ENCODE measurements at regions not wholly inside any gene's neighbourhood (a gene's known extent, or its start where the extent isn't known, plus 50 kb on each side); places are given as distances from the start of the nearest gene placed in this dataset.

DNA sequence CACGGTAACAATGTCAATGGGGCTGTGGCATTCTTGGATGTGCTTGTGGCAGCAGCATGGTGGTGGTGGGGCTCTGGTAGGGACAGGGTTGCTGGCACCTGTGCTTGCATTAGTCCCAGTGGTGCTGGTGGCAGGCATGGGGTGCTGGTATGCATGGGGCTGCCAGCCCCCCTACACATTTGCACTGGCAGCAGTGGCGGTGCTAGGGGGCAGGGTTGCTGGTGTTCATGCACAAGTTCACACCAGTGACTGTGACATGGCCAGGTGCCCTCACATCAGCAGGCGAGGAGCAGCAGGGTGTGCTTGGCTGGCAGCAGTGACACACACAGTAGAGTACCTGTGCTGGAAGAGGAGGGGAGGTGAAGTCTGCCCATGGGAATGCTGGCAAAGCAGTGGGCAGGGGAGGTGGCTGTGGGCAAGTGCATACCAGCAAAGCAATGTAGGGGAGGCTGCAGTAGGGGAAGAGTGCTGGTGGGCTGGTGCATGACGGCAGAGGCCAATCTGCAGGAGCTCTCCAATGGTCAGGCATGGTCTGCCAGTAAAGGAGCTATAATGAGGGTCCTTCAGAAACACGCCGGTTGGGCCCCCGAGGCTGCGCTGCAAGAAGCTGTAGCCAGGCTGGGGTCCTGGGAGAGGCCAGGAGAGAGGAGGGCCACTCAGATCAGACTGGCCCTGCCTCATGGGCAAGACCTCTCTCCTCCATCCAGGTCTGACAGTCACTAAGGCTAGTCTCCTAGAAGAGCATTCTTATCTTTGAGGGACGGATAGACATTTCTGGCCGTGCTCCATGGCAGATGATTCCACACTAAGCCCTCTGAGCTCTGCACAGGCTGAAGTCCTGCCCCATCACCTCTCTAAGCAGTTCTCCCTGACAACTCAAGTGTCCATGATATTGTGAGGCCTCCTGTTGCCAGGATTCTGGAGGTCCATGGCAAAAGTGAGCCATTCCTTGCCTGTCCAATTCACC, 406.4 kb downstream of the SEMA3D start:
- Histone ChIP-seq H3K4me1 (no peaks in the 10 kb centered on the region), H3K36me3 (no peaks in the 10 kb centered on the region), H3K27ac (no peak overlapping the region), H3K27me3 (no peaks in the 10 kb centered on the region), H3K9me3 (no peaks in the 10 kb centered on the region), H3K4me3 (no peak overlapping the region)
- TF ChIP-seq CTCF (IDR thresholded peaks at IDR 0.05) = no peak
- no peak for DNase-seq (ENCODE audit: low spot score)

- H3K4me1 ChIP-seq = no peaks in the 10 kb centered on the region
- TF ChIP-seq CTCF (IDR thresholded peaks at IDR 0.05) = no peak
- no peak overlapping the region for H3K27ac ChIP-seq
- H3K4me3 ChIP-seq = no peak overlapping the region
- H3K9me3 ChIP-seq = no peaks in the 10 kb centered on the region
- no peaks in the 10 kb centered on the region for H3K36me3 ChIP-seq
- no peak for DNase-seq (ENCODE audit: low spot score)
- H3K27me3 ChIP-seq = no peaks in the 10 kb centered on the region
Observed at GRCh38 chr7:84757761-84758160, 429.1 kb downstream of the SEMA3D start.

DNA sequence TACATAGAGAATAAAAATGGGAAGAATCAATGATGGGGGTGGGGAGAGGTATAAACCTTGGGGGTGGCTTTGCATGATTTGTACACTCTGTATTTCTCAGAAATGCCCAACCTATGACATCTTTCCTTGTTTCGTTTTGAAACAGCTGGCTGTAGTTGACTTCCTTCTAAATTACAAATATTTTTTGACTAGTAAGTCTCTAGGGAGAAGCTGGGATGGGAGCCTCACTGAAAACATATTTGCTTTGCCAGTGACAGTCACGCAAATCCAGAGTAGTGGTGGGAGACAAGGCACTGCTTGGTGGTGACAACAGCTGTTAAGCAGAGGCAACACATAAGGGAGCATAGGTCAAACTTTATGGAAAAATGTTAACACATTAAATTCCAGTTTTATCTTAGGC, 440.5 kb downstream of the SEMA3D start:
- Histone ChIP-seq H3K9me3 (no peaks in the 10 kb centered on the region), H3K4me3 (no peak overlapping the region), H3K4me1 (peaks cover 0 to 12% of the 10 kb centered on the region in 2 donors), H3K36me3 (no peaks in the 10 kb centered on the region), H3K27me3 (no peaks in the 10 kb centered on the region), H3K27ac (no peak overlapping the region)
- no peak for DNase-seq (ENCODE audit: low spot score)
- no peak for TF ChIP-seq CTCF (IDR thresholded peaks at IDR 0.05)

GRCh38 chr7:84744385-84744784, 442.5 kb downstream of the SEMA3D start:
- DNase-seq (ENCODE audit: low spot score) = no peak
- no peak for TF ChIP-seq CTCF (IDR thresholded peaks at IDR 0.05)
- Histone ChIP-seq H3K4me3 (no peak overlapping the region), H3K9me3 (no peaks in the 10 kb centered on the region), H3K27me3 (no peaks in the 10 kb centered on the region), H3K27ac (no peak overlapping the region), H3K36me3 (no peaks in the 10 kb centered on the region), H3K4me1 (peaks cover 0 to 12% of the 10 kb centered on the region in 2 donors)

DNA sequence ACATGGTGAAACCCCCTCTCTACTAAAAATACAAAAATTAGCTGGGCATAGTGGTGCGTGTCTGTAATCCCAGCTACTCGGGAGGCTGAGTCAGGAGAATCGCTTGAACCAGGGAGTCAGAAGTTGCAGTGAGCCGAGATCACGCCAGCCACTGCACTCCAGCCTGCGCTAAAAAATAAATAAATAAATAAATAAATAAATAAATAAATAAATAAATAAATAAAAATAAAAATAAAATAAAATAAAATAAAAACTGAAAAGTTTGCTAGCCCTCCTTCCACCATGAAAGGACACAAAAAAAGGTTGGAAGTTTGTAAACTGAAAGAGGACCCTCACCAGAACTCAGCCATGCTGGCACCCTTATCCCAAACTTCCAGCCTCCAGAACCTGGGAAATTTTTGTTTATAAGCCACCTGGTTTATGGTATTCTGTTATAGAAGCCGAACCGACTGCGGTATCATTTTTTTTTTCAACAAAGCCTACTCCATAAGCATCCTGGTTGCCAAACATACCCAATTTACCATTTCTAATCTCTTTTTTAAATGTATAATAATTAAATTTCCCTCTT, 448.2 kb downstream of the SEMA3D start:
- H3K27me3 ChIP-seq = no peaks in the 10 kb centered on the region
- DNase-seq (ENCODE audit: low spot score) = no peak
- H3K36me3 ChIP-seq = no peaks in the 10 kb centered on the region
- no peaks in the 10 kb centered on the region for H3K9me3 ChIP-seq
- no peak overlapping the region for H3K27ac ChIP-seq
- H3K4me3 ChIP-seq = no peak overlapping the region
- TF ChIP-seq CTCF (IDR thresholded peaks at IDR 0.05) = no peak
- H3K4me1 ChIP-seq = no peaks in the 10 kb centered on the region

Measured in right atrium auricular region (tissue), 2 donors.